ENCODE measurements at regions not wholly inside any gene's neighbourhood (a gene's known extent, or its start where the extent isn't known, plus 50 kb on each side); places are given as distances from the start of the nearest gene placed in this dataset.

DNA sequence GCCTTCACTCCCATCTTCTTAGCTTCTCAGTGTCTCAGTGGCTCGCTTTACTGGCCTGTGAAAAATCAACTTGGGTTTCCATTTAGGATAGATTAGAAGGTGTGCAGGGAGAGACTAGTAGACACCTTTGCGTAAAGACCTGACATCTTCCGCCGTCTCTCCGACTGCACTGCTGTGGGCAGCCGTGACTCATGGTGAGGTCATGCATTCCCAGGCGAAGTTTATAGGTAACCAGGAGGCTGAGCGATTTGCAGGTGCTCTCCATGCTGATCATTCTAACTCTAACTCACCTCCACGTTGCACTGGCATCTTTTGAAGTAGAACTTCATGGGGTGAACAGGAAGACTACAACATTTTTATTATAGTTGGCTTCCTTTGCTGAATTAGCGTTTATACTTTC lies 68.0 kb upstream of the ZNF438 start:
- TF ChIP-seq CTCF (conservative IDR thresholded peaks at IDR 0.05; ENCODE audit: low read depth in 2 of 2) (no peak), POLR2AphosphoS5 (IDR thresholded peaks at IDR 0.05; ENCODE audit: low read depth) (no peak), EZH2phosphoT487 (IDR thresholded peaks at IDR 0.05; ENCODE audit: unreplicated experiment) (no peak), EZH2 (IDR thresholded peaks at IDR 0.05; ENCODE audit: low read depth, unreplicated experiment) (no peak), NANOG (IDR thresholded peaks at IDR 0.05; ENCODE audit: borderline replicate concordance) (no peak)
- TF ChIP-seq, protein P1, sequence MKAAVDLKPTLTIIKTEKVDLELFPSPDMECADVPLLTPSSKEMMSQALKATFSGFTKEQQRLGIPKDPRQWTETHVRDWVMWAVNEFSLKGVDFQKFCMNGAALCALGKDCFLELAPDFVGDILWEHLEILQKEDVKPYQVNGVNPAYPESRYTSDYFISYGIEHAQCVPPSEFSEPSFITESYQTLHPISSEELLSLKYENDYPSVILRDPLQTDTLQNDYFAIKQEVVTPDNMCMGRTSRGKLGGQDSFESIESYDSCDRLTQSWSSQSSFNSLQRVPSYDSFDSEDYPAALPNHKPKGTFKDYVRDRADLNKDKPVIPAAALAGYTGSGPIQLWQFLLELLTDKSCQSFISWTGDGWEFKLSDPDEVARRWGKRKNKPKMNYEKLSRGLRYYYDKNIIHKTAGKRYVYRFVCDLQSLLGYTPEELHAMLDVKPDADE (IDR thresholded peaks at IDR 0.05), result no peak
- TF ChIP-seq, protein P2, sequence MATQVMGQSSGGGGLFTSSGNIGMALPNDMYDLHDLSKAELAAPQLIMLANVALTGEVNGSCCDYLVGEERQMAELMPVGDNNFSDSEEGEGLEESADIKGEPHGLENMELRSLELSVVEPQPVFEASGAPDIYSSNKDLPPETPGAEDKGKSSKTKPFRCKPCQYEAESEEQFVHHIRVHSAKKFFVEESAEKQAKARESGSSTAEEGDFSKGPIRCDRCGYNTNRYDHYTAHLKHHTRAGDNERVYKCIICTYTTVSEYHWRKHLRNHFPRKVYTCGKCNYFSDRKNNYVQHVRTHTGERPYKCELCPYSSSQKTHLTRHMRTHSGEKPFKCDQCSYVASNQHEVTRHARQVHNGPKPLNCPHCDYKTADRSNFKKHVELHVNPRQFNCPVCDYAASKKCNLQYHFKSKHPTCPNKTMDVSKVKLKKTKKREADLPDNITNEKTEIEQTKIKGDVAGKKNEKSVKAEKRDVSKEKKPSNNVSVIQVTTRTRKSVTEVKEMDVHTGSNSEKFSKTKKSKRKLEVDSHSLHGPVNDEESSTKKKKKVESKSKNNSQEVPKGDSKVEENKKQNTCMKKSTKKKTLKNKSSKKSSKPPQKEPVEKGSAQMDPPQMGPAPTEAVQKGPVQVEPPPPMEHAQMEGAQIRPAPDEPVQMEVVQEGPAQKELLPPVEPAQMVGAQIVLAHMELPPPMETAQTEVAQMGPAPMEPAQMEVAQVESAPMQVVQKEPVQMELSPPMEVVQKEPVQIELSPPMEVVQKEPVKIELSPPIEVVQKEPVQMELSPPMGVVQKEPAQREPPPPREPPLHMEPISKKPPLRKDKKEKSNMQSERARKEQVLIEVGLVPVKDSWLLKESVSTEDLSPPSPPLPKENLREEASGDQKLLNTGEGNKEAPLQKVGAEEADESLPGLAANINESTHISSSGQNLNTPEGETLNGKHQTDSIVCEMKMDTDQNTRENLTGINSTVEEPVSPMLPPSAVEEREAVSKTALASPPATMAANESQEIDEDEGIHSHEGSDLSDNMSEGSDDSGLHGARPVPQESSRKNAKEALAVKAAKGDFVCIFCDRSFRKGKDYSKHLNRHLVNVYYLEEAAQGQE (IDR thresholded peaks at IDR 0.05; ENCODE audit: unreplicated experiment), result no peak
